ENCODE measurements at regions not wholly inside any gene's neighbourhood (a gene's known extent, or its start where the extent isn't known, plus 50 kb on each side); places are given as distances from the start of the nearest gene placed in this dataset.
"Not testable (repeated sequence)": the region's sequence is repeated elsewhere in the genome, so short reads cannot be mapped to it uniquely, and the experiment has no call there.

DNA sequence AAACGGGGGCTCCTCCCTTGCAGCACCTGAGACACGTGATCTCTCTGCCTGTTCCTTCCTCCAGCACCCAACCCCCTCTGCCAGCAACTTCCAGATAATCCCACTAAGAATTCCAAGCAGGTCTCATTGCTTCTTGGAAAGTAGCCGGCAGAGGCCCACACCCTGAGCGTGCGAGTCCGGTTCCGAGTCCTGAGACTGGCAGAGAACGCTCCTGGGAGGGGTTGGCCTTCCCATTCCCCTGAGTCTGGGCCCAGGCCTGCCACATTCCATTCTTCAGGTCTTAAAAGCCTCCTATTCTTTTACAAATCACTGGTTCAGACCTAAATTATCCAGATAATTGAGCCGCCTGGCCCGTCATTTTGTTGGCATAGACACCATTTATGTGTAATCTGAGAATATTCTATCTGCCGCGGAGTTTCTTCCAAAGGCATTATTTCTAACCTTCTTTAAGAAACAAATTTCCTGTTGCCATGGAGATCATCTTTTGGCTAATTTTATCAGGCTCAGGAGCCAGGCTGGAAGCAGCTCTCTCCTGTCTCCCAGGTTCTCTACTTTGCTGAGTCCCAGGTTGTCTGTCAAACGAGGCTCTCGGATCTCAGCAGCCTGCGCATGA is 165.4 kb downstream of the MYCN start:
- DNase-seq (ENCODE audit: low read depth), result no peak

GRCh38 chr2:16104949-16105668 is 164.8 kb downstream of the MYCN start:
- no peak for DNase-seq (ENCODE audit: low read depth)

DNA sequence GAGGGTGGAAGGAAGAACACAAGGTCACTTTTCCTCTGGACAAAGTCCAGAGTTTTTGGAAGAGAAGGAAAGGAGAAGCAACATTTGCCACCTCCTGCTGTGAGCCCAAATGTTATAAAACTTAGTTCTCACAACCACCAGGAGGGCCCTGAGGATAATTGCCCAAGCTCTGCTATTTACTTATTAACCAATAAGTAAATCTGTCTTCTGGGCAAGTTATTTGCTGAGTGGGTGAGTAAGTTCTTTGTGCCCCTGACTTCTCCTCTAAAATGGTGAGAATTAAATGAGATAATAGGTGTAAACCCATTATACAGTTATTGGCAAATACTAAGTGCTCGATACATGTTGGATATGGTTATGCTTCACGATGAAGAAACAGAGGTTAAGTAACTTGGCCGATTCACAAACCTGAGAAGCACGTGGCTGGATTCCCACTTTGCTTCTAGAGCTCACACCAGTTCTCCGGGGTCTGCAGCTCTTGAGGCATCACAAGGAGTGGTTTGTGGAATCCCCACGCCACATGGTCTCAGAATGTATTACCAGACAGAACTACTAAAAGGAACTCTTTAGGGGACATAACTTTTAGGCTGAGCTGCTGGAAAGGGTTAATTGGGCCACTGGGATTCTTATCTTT is 164.1 kb downstream of the MYCN start:
- DNase-seq (ENCODE audit: low read depth), result no peak

DNA sequence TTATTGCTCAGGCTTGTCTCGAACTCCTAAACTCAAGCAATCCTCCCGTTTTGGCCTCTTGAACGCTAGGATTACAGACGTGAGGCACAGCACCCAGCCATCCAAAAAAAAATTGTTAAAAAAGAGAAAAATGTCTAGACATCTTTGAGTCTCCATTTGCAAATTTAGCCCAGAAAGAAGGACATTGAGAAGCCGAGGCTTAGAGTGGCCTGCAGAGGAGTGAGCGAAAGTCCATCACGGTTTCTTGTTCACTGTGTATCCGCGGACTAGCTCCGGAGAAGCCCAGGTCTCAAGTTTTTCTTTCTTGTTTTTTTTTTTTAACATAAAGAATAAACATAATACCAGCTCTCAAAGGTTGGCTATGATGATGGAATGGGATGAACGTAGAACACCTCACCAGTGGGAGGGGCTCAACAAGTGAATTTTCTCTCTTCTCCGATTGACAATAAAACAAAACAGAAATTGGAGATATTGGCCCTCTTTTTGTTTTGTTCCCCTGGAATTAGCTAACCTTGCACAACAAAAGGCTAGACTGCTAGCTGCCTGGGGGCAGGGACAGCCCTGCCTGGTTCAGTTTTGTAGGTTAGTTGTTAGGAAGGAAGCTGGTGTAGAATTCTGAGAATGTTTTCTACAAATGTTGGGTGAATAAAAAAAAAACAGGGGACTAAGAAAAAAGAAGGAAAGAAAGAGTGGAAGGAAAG is 163.4 kb downstream of the MYCN start:
- no peak for DNase-seq (ENCODE audit: low read depth)

- DNase-seq (ENCODE audit: low read depth), result no peak
Observed at GRCh38 chr2:16102976-16103380, 162.6 kb downstream of the MYCN start.

DNA sequence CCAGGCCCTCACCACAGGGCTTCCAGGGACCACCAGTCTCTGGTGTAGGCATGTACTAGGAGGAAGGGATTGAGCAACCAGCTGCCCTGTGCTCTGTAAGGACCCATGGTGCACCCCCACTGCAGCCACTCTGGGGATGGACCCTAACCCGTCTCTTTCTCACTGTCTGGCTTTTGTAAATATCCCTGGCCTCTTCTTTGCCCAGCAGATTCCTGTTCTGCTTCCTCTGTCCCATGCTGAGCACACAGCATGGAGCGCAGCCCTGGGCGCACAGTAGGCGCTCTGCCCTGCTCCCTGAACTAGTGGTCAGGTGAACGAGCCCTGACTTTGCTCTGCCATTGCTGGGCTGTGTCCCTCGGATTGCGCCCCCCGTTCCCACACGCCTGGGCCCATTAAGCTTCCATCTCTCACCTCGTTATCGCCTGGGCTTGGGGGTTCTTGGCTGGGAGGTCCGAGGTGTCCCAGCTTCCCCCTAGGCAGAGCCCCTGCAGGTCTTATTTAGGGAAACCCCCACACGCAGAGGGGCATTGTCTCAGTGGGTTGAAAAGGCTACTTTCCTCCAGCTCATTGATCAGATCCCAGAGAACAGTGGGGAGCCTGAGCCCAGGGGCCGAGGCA is 162.1 kb downstream of the MYCN start:
- no peak for DNase-seq (ENCODE audit: low read depth)

DNA sequence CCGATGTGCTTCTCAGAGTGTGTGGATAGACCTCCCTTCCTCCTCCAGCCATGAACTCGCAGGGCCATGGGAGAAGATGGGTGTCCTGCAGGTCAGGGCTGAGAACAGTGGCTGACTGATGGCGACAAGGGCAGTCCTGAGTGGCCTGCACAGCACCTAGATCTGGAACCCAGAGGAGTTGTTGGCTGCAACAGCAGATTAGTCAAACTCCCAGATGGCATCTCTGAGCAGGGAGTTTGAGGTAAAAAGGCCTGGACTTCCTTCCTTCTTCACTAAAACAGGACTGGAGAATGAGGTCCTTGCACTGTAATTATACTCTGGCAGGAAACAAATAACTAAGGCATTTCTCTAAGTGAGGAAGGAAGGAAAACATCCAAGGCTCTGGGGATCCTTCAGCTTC is 160.8 kb downstream of the MYCN start:
- no peak for DNase-seq (ENCODE audit: low read depth)

- no peak for DNase-seq (ENCODE audit: low read depth)
Observed at GRCh38 chr2:16100006-16100405, 159.7 kb downstream of the MYCN start.

DNA sequence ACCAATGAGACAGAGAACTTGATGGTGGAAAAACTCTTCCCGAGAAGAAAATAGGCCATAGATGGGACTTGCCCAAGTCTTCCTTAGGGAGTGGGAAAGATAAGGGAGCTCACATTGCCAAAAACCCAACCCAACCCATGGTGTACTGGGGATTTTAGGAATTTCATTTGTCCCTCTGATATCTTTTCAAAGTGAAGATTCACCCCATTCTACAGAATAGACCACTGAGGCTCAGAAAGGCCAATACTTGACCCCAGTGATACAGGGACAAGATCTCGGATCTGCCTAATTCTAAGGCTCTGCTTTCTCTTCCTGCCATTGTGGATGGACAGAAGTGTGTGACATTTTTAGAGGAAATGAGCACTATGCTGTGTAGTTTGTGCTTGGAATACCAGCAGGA is 159.0 kb downstream of the MYCN start:
- DNase-seq (ENCODE audit: low read depth), result no peak

DNA sequence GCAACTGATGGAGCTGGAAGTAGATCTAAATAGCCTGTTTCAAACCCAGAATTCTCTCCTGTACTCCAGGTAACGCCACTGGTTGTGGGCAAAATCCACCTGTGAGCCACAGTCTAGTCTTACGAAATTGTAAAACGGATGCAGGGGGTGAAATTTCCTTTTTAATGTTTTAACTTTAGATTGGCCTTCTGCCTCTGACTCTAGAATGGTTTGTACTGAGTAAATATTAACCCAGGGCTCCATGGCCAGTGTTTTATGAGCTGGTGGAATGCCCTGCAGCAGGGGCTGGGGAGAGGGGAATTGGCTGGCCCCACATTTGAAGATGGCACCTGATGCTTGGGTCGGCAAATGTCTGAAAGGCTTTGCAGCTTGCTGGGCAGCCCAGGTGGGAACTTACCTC is 156.6 kb downstream of the MYCN start:
- no peak for DNase-seq (ENCODE audit: low read depth)

DNA sequence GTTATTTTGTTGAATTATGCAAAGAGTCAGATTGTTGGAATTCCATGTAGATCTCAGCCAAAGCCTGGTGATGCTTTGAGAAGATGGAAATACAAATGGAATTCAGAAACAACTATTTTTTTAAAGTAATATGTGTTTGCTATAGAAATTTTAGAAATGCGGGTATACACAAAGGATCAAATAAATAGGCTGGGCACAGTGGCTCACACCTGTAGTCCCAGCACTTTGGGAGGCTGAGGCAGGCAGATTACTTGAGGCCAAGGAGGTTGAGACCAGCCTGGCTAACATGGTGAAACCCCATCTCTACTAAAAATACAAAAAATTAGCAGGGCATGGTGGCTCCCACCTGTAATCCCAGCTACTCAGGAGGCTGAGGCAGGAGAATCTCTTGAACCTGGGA is 155.1 kb downstream of the MYCN start:
- DNase-seq (ENCODE audit: low read depth), result not testable (repeated sequence)

DNA sequence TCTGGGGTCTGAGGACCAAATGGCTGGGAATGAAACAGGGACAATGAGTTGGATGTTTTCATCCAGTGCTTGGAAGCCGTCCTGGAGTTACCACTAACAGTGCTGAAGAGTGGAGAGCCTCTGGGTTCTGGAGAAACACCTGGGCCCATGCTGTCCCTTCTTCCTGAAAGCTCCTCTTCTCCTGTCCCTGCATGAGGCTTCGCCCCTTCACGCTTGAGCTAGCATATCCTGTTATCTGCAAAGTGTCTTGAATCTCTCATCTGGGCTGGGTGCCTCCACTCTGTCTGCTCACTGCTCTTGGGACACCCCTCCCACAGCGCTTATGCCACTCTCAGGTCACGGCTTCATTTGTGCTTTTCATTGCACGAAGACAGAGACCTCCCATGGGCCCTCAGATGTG is 154.5 kb downstream of the MYCN start:
- no peak for DNase-seq (ENCODE audit: low read depth)

GRCh38 chr2:16093639-16094529 is 153.5 kb downstream of the MYCN start:
- no peak for DNase-seq (ENCODE audit: low read depth)

DNA sequence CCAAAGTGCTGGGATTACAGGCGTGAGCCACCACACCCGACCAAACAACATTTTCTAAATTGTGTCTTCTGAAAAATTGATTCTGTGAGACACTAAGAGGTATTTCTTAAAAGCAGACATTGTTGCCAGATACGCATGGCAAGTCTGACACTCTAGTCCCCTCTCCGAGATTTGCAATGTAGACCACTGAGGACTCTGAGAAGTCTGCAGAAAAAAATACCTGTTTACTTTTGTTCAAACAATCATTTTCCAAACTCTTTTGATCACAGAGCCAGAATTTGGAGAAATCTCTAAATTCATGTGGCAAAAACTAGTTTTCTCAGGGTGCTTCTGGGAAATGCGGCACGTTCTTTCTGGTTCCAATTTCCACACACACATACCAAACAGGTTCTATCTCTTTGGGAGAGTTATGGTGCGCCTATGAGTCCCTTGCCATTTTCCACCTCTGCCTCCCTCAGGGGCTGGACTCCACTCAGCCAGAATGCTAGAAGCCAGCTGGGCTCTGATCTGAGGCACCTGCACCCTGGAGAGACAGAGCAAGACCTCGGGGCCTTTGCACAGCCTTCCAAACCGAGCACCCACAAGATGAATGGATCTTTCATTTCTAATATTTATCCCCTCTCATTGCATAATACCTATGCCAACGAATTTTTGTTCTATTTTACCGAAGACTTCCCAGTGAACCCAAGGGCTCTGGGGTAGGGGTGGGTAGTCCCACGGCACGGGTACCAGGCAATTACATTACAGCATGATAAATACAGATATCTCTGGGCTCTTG is 152.7 kb downstream of the MYCN start:
- no peak for DNase-seq (ENCODE audit: low read depth)

DNA sequence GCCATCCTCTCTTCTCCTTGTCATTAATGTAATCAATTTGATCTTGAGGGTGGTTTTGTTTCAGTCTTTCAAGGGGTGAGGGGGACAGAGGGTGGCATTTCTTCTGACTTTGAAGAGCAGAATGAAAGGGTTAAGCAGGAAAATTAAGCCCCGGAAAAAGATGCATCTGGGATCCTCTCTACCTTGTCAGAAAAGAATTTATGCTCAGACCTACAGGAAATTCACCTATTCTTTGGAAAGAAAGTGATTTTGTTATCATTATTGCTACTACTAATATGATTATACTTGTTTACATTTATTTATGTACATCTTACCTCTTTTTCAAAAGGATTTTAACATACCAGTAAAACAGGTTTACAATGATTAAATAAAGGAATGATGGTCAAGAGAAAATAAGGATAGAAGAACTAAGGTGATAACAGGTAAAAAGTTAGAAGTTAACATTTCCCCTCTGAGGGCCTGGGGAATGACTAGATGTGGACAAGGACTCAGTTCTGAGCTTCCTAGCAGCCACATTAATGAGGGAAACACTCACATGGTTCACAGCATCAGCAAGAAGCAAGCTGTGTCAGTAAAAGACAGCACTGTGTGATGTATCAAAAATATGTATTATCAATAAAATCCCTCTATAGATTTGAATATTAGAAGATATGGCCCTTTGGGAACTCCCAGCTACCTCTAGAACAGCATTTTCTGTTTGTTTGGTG is 151.4 kb downstream of the MYCN start:
- DNase-seq (ENCODE audit: low read depth), result no peak

GRCh38 chr2:16090650-16091575 is 150.6 kb downstream of the MYCN start:
- no peak for DNase-seq (ENCODE audit: low read depth)

DNA sequence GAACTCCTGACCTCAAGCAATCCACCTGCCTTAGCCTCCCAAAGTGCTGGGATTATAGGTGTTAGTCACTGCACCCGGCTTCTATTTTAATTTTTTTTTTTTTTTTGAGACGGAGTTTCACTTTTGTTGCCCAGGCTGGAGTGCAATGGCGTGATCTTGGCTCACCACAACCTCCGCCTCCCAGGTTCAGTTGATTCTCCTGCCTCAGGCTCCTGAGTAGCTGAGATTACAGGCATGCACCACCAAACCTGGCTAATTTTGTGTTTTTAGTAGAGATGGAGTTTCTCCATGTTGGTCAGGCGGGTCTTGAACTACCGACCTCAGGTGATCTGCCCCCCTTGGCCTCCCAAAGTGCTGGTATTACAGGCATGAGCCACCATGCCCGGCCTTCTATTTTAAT is 149.1 kb downstream of the MYCN start:
- not testable (repeated sequence) for DNase-seq (ENCODE audit: low read depth)

DNA sequence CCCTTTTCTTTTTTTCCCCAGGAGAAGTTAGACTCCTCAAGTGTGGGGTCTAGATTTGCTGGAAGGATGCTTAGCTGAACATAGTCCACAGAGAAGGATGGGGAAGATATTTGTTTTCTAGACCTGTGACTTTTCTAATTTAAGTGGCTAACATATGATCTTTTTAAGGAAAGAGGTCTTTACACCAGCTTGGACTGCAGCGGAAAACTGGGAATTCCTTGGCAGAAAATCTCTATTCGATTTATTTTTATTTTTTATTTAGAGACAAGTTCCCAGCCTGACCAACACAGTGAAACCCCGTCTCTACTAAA is 148.4 kb downstream of the MYCN start:
- DNase-seq (ENCODE audit: low read depth), result no peak

All from activated T-helper 9 cell treated with anti-CD3 and anti-CD28 coated beads, Interleukin-2, amount 50 U/mL, for 16 hours (primary cell).